SK-N-SH treated with all-trans-retinoic acid at 6 μM for 48 hours (cell line): ENCODE measurements at regions not wholly inside any gene's neighbourhood (a gene's known extent, or its start where the extent isn't known, plus 50 kb on each side); places are given as distances from the start of the nearest gene placed in this dataset.

Experiments used
- ATAC-seq: fragments of 200-7000 bp; cut with Tn5 transposase; 3 replicates; pipeline ENCODE4 v1.9.1; 2020; ENCODE audit warnings: mild to moderate bottlenecking, moderate library complexity
- ARNTL ChIP-seq: fragments of 450-650 bp; formaldehyde crosslinking; IDR thresholded peaks from 2 replicates; pipeline ENCODE4 v1.5.0; 2020; ENCODE audit warnings: low read depth, mild to moderate bottlenecking, moderate library complexity, borderline replicate concordance
- BACH2 ChIP-seq: fragments of 250-450 bp; sonication (Bioruptor Pico); IDR thresholded peaks from 2 replicates; pipeline ENCODE4 v1.9.0; 2021; ENCODE audit warnings: mild to moderate bottlenecking, borderline replicate concordance
- CREB5 ChIP-seq: fragments of 250-450 bp; sonication (Bioruptor Pico); IDR thresholded peaks from 2 replicates; pipeline ENCODE4 v1.5.1; 2020; ENCODE audit warnings: low read depth, mild to moderate bottlenecking, moderate library complexity
- CSDC2 ChIP-seq: fragments of 250-450 bp; sonication (Bioruptor Pico); IDR thresholded peaks from 2 replicates; pipeline ENCODE4 v1.5.0; 2020; ENCODE audit warnings: mild to moderate bottlenecking, moderate library complexity
- ESRRG ChIP-seq: fragments of 250-450 bp; sonication (Bioruptor Pico); IDR thresholded peaks from 2 replicates; pipeline ENCODE4 v1.6.1; 2021; ENCODE audit warnings: mild to moderate bottlenecking
- GLIS3 ChIP-seq: fragments of 250-450 bp; sonication (Bioruptor Pico); IDR thresholded peaks from 2 replicates; pipeline ENCODE4 v1.5.0; 2020; ENCODE audit warnings: mild to moderate bottlenecking, moderate library complexity
- ISL1 ChIP-seq: fragments of 250-450 bp; sonication (Bioruptor Pico); IDR thresholded peaks from 2 replicates; pipeline ENCODE4 v2.1.2; 2022; ENCODE audit warnings: mild to moderate bottlenecking, moderate library complexity
- OSR1 ChIP-seq: fragments of 250-450 bp; sonication (Bioruptor Pico); IDR thresholded peaks from 2 replicates; pipeline ENCODE4 v1.8.0; 2022; ENCODE audit warnings: moderate library complexity, mild to moderate bottlenecking, inconsistent platforms
- POU6F1 ChIP-seq: fragments of 250-450 bp; sonication (Bioruptor Pico); IDR thresholded peaks from 2 replicates; pipeline ENCODE4 v1.8.0; 2021; ENCODE audit warnings: low read depth, mild to moderate bottlenecking, moderate library complexity, borderline replicate concordance
- RARB ChIP-seq: fragments of 250-450 bp; sonication (Bioruptor Pico); IDR thresholded peaks from 2 replicates; pipeline ENCODE4 v1.8.0; 2021; ENCODE audit warnings: mild to moderate bottlenecking, moderate library complexity
- SNAI2 ChIP-seq: fragments of 250-450 bp; sonication (Bioruptor Pico); IDR thresholded peaks from 2 replicates; pipeline ENCODE4 v1.5.0; 2020; ENCODE audit warnings: mild to moderate bottlenecking, moderate library complexity
- TCF4 ChIP-seq: fragments of 250-450 bp; sonication (Bioruptor Pico); IDR thresholded peaks from 2 replicates; pipeline ENCODE4 v1.8.0; 2021; ENCODE audit warnings: mild to moderate bottlenecking, moderate library complexity, borderline replicate concordance
- TOX ChIP-seq: fragments of 250-450 bp; sonication (Bioruptor Pico); IDR thresholded peaks from 2 replicates; pipeline ENCODE4 v1.8.0; 2021; ENCODE audit warnings: mild to moderate bottlenecking, moderate library complexity, borderline replicate concordance
- TSHZ2 ChIP-seq: fragments of 250-450 bp; sonication (Bioruptor Pico); IDR thresholded peaks from 2 replicates; pipeline ENCODE4 v1.5.0; 2020; ENCODE audit warnings: mild to moderate bottlenecking, moderate library complexity
- ZC3H10 ChIP-seq: fragments of 250-450 bp; sonication (Bioruptor Pico); IDR thresholded peaks from 2 replicates; pipeline ENCODE4 v1.5.1; 2021; ENCODE audit warnings: mild to moderate bottlenecking, moderate library complexity
- ZFP3 ChIP-seq: fragments of 250-450 bp; sonication (Bioruptor Pico); IDR thresholded peaks from 2 replicates; pipeline ENCODE4 v1.5.0; 2020; ENCODE audit warnings: mild to moderate bottlenecking, moderate library complexity
- ZFP30 ChIP-seq: fragments of 450-650 bp; formaldehyde crosslinking; IDR thresholded peaks from 2 replicates; pipeline ENCODE4 v1.5.0; 2022; ENCODE audit warnings: mild to moderate bottlenecking, moderate library complexity
- ZNF565 ChIP-seq: fragments of 450-650 bp; formaldehyde crosslinking; conservative IDR thresholded peaks from 2 replicates; pipeline ENCODE4 v1.5.0; 2020; ENCODE audit warnings: low read depth, mild to moderate bottlenecking, moderate library complexity
- ZNF70 ChIP-seq: fragments of 450-650 bp; formaldehyde crosslinking; IDR thresholded peaks from 2 replicates; pipeline ENCODE4 v1.5.0; 2020; ENCODE audit warnings: mild to moderate bottlenecking, moderate library complexity
- ZNF8 ChIP-seq: fragments of 450-650 bp; formaldehyde crosslinking; IDR thresholded peaks from 2 replicates; pipeline ENCODE4 v1.5.0; 2020; ENCODE audit warnings: mild to moderate bottlenecking, moderate library complexity

- no peak; the same call in 2 of the 3 replicates for ATAC-seq
- peak; percentile 59 for TF ChIP-seq ISL1 (CRISPR knock-in tag)
- no peak for TF ChIP-seq TOX (CRISPR knock-in tag)
- TF ChIP-seq ZNF8 (CRISPR knock-in tag), result no peak
- no peak for TF ChIP-seq BACH2 (CRISPR knock-in tag)
Measured at GRCh38 chr13:30846311-30846710, 59.8 kb upstream of the MEDAG start.

GRCh38 chr13:30846866-30847265 lies 59.2 kb upstream of the MEDAG start:
- TF ChIP-seq CREB5 (no peak), ISL1 (CRISPR knock-in tag) (no peak), BACH2 (CRISPR knock-in tag) (no peak), ZNF8 (CRISPR knock-in tag) (no peak), ZC3H10 (CRISPR knock-in tag) (no peak), ZNF565 (CRISPR knock-in tag) (no peak), GLIS3 (no peak), TSHZ2 (no peak), ZNF70 (CRISPR knock-in tag) (no peak), TCF4 (no peak), ZFP30 (CRISPR knock-in tag) (no peak)
- ATAC-seq, result no peak

- peak; percentile 88 for ATAC-seq
- TF ChIP-seq ZNF8 (CRISPR knock-in tag) (no peak), ISL1 (CRISPR knock-in tag) (peak; percentile 41)
Measured at GRCh38 chr13:30847650-30848307, 58.3 kb upstream of the MEDAG start.

GRCh38 chr13:30848332-30849027 lies 57.6 kb upstream of the MEDAG start:
- TF ChIP-seq RARB (no peak), TCF4 (no peak), ARNTL (CRISPR knock-in tag) (no peak), ISL1 (CRISPR knock-in tag) (no peak), ZNF70 (CRISPR knock-in tag) (no peak), ZFP3 (no peak), ZFP30 (CRISPR knock-in tag) (no peak), TOX (CRISPR knock-in tag) (no peak), ESRRG (no peak), OSR1 (CRISPR knock-in tag) (no peak), SNAI2 (CRISPR knock-in tag) (no peak)
- ATAC-seq, result peak; percentile 23; the same call in 2 of the 3 replicates

- ATAC-seq, result no peak
- no peak for TF ChIP-seq RARB
- TF ChIP-seq, all 23 proteins: peak for 0
Measured at GRCh38 chr13:30849611-30850010, 56.5 kb upstream of the MEDAG start.

GRCh38 chr13:30850204-30850866 lies 55.7 kb upstream of the MEDAG start:
- no peak for ATAC-seq
- peak; percentile 80 for TF ChIP-seq ZNF8 (CRISPR knock-in tag)
- TF ChIP-seq CSDC2 (CRISPR knock-in tag), result no peak
- no peak for TF ChIP-seq POU6F1 (CRISPR knock-in tag)
- TF ChIP-seq, all 23 proteins: peak for 1
